ENCODE measurements at regions not wholly inside any gene's neighbourhood (a gene's known extent, or its start where the extent isn't known, plus 50 kb on each side); places are given as distances from the start of the nearest gene placed in this dataset.

DNA sequence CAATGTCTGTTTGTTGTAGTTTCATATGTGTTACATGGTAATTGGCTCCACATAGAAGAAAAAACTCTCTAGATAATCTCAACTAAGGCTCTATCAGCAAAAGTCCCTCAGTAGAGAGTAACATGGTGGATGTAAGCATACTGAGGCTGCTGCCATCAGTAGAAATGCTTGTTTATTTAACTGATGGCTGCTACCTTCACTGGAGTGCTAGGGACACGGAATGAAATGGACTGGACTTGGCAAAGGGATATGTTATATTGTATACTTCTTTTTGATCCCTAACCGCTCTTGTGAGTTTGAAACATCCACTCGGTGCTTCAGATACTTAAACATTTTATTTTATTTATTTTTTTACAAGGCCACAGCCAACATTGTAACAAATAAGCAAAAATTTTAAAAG lies 143.0 kb downstream of the ZNF281 start:
- TF ChIP-seq POLR2A (IDR thresholded peaks at IDR 0.05): no peak
- TF ChIP-seq, protein P1, sequence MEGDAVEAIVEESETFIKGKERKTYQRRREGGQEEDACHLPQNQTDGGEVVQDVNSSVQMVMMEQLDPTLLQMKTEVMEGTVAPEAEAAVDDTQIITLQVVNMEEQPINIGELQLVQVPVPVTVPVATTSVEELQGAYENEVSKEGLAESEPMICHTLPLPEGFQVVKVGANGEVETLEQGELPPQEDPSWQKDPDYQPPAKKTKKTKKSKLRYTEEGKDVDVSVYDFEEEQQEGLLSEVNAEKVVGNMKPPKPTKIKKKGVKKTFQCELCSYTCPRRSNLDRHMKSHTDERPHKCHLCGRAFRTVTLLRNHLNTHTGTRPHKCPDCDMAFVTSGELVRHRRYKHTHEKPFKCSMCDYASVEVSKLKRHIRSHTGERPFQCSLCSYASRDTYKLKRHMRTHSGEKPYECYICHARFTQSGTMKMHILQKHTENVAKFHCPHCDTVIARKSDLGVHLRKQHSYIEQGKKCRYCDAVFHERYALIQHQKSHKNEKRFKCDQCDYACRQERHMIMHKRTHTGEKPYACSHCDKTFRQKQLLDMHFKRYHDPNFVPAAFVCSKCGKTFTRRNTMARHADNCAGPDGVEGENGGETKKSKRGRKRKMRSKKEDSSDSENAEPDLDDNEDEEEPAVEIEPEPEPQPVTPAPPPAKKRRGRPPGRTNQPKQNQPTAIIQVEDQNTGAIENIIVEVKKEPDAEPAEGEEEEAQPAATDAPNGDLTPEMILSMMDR (IDR thresholded peaks at IDR 0.05 in 8 of 11, conservative IDR thresholded peaks at IDR 0.05 in 3 of 11): no peak
- no peak for TF ChIP-seq POLR2AphosphoS5 (IDR thresholded peaks at IDR 0.05)
- 90 to 98% (median 91%) methylated on average over 3 of the region's 3 CpGs for WGBS, 5 donors
- Histone ChIP-seq H3K9me3 (no peaks in the 10 kb centered on the region), H3K27me3 (replicated peaks in 1 of 7) (no peaks in the 10 kb centered on the region), H3K4me1 (peaks cover 0 to 5% (median 0%) of the 10 kb centered on the region in 6 donors), H3K36me3 (no peaks in the 10 kb centered on the region), H3K27ac (no peak overlapping the region), H3K4me3 (no peak overlapping the region)
- intact Hi-C loops (cut with DNase I; ENCODE audit: low total_unique reads): no loop called here
- DNase-seq: no peak

DNA sequence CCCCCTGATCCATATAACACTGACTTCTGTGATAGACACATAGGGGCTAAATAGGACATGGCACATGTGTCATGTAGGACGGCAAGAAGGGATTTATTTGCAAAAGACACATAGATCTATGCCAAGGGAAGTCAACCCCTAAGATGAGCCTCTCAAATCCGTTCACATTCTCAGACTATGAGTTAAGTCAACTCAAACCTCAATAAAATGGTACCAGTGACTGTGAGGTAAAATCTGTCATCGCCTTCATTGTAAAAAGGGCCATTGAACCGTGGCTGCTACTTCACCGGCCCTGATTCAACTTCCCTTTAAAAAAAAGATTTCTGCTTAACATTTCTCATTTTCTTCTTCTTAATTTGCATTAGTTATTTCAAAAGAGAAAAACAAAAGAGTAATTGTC lies 144.0 kb downstream of the ZNF281 start:
- H3K4me3 ChIP-seq: no peak overlapping the region
- H3K27me3 ChIP-seq (replicated peaks in 1 of 7): no peaks in the 10 kb centered on the region
- WGBS, 5 donors: 80 to 85% (median 83%) methylated on average over 5 of the region's 5 CpGs
- DNase-seq: no peak
- H3K27ac ChIP-seq: no peak overlapping the region
- no peaks in the 10 kb centered on the region for H3K9me3 ChIP-seq
- H3K4me1 ChIP-seq: peaks cover 0 to 5% (median 0%) of the 10 kb centered on the region in 6 donors
- TF ChIP-seq POLR2AphosphoS5 (IDR thresholded peaks at IDR 0.05): no peak
- no peak for TF ChIP-seq POLR2A (IDR thresholded peaks at IDR 0.05)
- TF ChIP-seq, protein P1 (IDR thresholded peaks at IDR 0.05 in 8 of 11, conservative IDR thresholded peaks at IDR 0.05 in 3 of 11): no peak
- H3K36me3 ChIP-seq: no peaks in the 10 kb centered on the region
- intact Hi-C loops (cut with DNase I; ENCODE audit: low total_unique reads): no loop called here

DNA sequence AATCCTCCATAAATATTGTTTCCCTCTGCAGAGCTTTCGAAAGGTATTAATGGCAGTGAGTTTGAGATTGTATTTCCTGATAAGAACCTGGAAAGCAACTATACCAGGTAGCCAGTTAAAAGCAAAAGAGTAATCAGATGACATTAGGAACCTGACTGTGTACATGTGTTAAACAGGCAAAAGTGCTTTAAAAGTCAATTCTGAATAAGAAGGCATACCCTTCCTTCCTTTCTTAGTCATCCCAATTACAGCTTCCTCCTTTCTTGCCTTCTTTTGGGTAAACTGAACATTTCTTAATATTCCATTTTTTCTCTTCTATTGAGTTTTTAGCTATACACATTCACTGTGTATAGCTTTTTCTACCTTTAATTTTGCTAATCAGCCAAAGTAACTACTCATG lies 144.7 kb downstream of the ZNF281 start:
- intact Hi-C loops (cut with DNase I; ENCODE audit: low total_unique reads): no loop called here
- H3K27ac ChIP-seq: no peak overlapping the region
- DNase-seq: no peak
- WGBS, 5 donors: 94 to 100% (median 98%) methylated on average over 1 of the region's 1 CpG
- no peaks in the 10 kb centered on the region for H3K9me3 ChIP-seq
- no peak overlapping the region for H3K4me3 ChIP-seq
- TF ChIP-seq, protein P1 (IDR thresholded peaks at IDR 0.05 in 8 of 11, conservative IDR thresholded peaks at IDR 0.05 in 3 of 11): no peak
- no peak for TF ChIP-seq POLR2A (IDR thresholded peaks at IDR 0.05)
- TF ChIP-seq POLR2AphosphoS5 (IDR thresholded peaks at IDR 0.05): no peak
- H3K36me3 ChIP-seq: no peaks in the 10 kb centered on the region
- no peaks in the 10 kb centered on the region for H3K27me3 ChIP-seq (replicated peaks in 1 of 7)
- peaks cover 0 to 5% (median 0%) of the 10 kb centered on the region in 6 donors for H3K4me1 ChIP-seq

DNA sequence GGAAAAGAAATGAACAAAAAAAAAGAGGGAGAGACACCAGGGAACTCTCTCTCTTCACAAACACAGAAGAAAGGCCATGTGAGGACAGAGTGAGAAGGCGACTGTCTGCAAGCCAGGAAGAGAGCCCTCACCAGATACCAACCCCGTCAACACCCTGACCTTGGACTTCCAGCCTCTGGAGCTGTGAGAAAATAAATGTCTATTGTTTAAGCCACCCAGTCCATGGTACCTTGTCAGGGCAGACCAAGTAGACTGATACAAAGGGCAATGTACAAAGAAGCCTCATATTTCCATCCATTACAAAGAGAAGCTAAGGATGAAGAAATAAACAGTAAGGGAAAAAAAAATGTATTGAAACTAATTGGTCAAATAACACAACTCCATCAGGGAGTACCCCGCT lies 146.6 kb downstream of the ZNF281 start:
- intact Hi-C loops (cut with DNase I; ENCODE audit: low total_unique reads): no loop called here
- no peak for DNase-seq
- no peaks in the 10 kb centered on the region for H3K36me3 ChIP-seq
- TF ChIP-seq POLR2AphosphoS5 (IDR thresholded peaks at IDR 0.05) (no peak), POLR2A (IDR thresholded peaks at IDR 0.05) (no peak)
- TF ChIP-seq, protein P1 (IDR thresholded peaks at IDR 0.05 in 8 of 11, conservative IDR thresholded peaks at IDR 0.05 in 3 of 11): no peak
- WGBS, 5 donors: 82 to 91% (median 87%) methylated on average over 3 of the region's 3 CpGs
- no peak overlapping the region for H3K27ac ChIP-seq
- no peak overlapping the region for H3K4me3 ChIP-seq
- H3K4me1 ChIP-seq: peaks cover 0 to 5% (median 0%) of the 10 kb centered on the region in 6 donors
- no peaks in the 10 kb centered on the region for H3K9me3 ChIP-seq
- no peaks in the 10 kb centered on the region for H3K27me3 ChIP-seq (replicated peaks in 1 of 7)
